NCI-H446 treated with DMSO at 0.1 percent for 48 hours (cell line): ENCODE measurements at regions not wholly inside any gene's neighbourhood (a gene's known extent, or its start where the extent isn't known, plus 50 kb on each side); places are given as distances from the start of the nearest gene placed in this dataset.
"Not testable (repeated sequence)": the region's sequence is repeated elsewhere in the genome, so short reads cannot be mapped to it uniquely, and the experiment has no call there.

Source experiments
- DNase-seq: peaks from one replicate; lab custom pipeline; 2025; lab: John Stamatoyannopoulos, UW

GRCh38 chr12:97616946-97617345, 154.3 kb downstream of the RMST start:
- no peak for DNase-seq

- no peak for DNase-seq
Observed at GRCh38 chr12:97628962-97629361, 166.4 kb downstream of the RMST start.

- DNase-seq, result no peak
Observed at GRCh38 chr12:97629382-97629781, 166.8 kb downstream of the RMST start.

- DNase-seq, result no peak
Observed at GRCh38 chr12:97630356-97630755, 167.8 kb downstream of the RMST start.

GRCh38 chr12:97630875-97631274, 168.3 kb downstream of the RMST start:
- no peak for DNase-seq

GRCh38 chr12:97637770-97638169, 175.2 kb downstream of the RMST start:
- DNase-seq, result no peak

- DNase-seq, result peak; percentile 51
Observed at GRCh38 chr12:97638739-97639138, 176.1 kb downstream of the RMST start.

GRCh38 chr12:97639702-97640101, 177.1 kb downstream of the RMST start:
- no peak for DNase-seq

- no peak for DNase-seq
Observed at GRCh38 chr12:97640826-97641225, 178.2 kb downstream of the RMST start.

GRCh38 chr12:97642911-97643310, 180.3 kb downstream of the RMST start:
- DNase-seq, result no peak

GRCh38 chr12:97643924-97644323, 181.3 kb downstream of the RMST start:
- DNase-seq, result no peak

- DNase-seq, result peak; percentile 6
Observed at GRCh38 chr12:97645726-97646125, 183.1 kb downstream of the RMST start.

- DNase-seq, result no peak
Observed at GRCh38 chr12:97647142-97647541, 184.5 kb downstream of the RMST start.

- no peak for DNase-seq
Observed at GRCh38 chr12:97650242-97650641, 187.6 kb downstream of the RMST start.

GRCh38 chr12:97656548-97656947, 193.9 kb downstream of the RMST start:
- DNase-seq, result not testable (repeated sequence)

- DNase-seq, result no peak
Observed at GRCh38 chr12:97659117-97659880, 196.7 kb downstream of the RMST start.

GRCh38 chr12:97666263-97666662, 203.7 kb downstream of the RMST start:
- no peak for DNase-seq

- DNase-seq, result no peak
Observed at GRCh38 chr12:97672870-97673269, 210.3 kb downstream of the RMST start.

GRCh38 chr12:97680751-97681150, 218.1 kb downstream of the RMST start:
- no peak for DNase-seq

GRCh38 chr12:97681612-97682504, 219.3 kb downstream of the RMST start:
- DNase-seq, result no peak

- DNase-seq, result no peak
Observed at GRCh38 chr12:97685360-97685759, 222.8 kb downstream of the RMST start.

GRCh38 chr12:97701901-97702300, 239.3 kb downstream of the RMST start:
- no peak for DNase-seq

- no peak for DNase-seq
Observed at GRCh38 chr12:97711392-97711791, 248.8 kb downstream of the RMST start.
